H1 (cell line): ENCODE measurements at regions not wholly inside any gene's neighbourhood (a gene's known extent, or its start where the extent isn't known, plus 50 kb on each side); places are given as distances from the start of the nearest gene placed in this dataset.

Experiments
- FOSL1 ChIP-seq: IDR thresholded peaks from 2 replicates; pipeline ENCODE4 v1.6.1; 2011; ENCODE audit warnings: mild to moderate bottlenecking, low read depth, low read length, moderate library complexity; ENCODE audit not compliant: insufficient read depth
- TF ChIP-seq, protein P1 (sequence below): IDR thresholded peaks from 2 replicates; pipeline ENCODE4 v1.6.1; 2011; ENCODE audit warnings: low read length, improper control_type of control experiment

GRCh38 chr2:8416849-8417832, 264.7 kb upstream of the ID2 start (continued):
- TF ChIP-seq, protein P1, sequence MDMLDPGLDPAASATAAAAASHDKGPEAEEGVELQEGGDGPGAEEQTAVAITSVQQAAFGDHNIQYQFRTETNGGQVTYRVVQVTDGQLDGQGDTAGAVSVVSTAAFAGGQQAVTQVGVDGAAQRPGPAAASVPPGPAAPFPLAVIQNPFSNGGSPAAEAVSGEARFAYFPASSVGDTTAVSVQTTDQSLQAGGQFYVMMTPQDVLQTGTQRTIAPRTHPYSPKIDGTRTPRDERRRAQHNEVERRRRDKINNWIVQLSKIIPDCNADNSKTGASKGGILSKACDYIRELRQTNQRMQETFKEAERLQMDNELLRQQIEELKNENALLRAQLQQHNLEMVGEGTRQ = no peak
- no peak for TF ChIP-seq FOSL1
